KBM-7 (cell line): ENCODE measurements at regions not wholly inside any gene's neighbourhood (a gene's known extent, or its start where the extent isn't known, plus 50 kb on each side); places are given as distances from the start of the nearest gene placed in this dataset.
"Not testable (repeated sequence)": the region's sequence is repeated elsewhere in the genome, so short reads cannot be mapped to it uniquely, and the experiment has no call there.

ENCODE experiments used
- DNase-seq: peaks from one replicate; pipeline ENCODE4 v3.0.0-alpha.2; 2015
- in situ Hi-C: fragments of 300-500 bp; cut with MboI; formaldehyde crosslinking; loops from 2 replicates; pipeline ENCODE4 v1.14.3; 2020; ENCODE audit warnings: low sequenced_read_pairs, low pct_unique_long_range_greater_than_20kb, mixed read lengths

GRCh38 chr6:137323860-137324259 is 104.7 kb upstream of the IFNGR1 start:
- peak; percentile 14 for DNase-seq
- in situ Hi-C loops: loop anchor here (25.0 kb wide), 1 partner anchor 313 kb away; no protein-coding TSS in a partner anchor

DNA sequence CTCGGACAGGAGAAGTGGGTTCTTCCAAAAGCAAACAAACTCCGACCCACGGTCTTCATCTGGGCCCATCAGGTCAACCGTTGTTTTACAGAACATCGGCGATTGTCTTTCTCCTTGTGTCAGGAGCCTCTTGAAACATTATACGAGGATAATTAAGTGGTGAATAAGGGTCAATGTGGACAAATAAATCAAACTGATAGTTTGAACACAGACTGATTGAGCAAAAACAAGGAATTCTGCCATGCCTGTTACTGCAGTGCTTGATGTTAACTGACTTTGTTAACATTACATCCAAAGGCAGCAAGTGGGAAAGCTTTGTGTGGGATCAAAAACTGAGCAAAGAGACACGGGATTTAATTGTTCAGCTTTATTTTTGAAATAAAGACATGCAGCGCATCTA is 101.1 kb upstream of the IFNGR1 start:
- in situ Hi-C loops: loop anchor here (25.0 kb wide), 1 partner anchor 317 kb away; no protein-coding TSS in a partner anchor
- no peak for DNase-seq

GRCh38 chr6:137316626-137317025 is 97.4 kb upstream of the IFNGR1 start:
- no peak for DNase-seq
- in situ Hi-C loops: loop anchor here (25.0 kb wide), 1 partner anchor 321 kb away; no protein-coding TSS in a partner anchor

DNA sequence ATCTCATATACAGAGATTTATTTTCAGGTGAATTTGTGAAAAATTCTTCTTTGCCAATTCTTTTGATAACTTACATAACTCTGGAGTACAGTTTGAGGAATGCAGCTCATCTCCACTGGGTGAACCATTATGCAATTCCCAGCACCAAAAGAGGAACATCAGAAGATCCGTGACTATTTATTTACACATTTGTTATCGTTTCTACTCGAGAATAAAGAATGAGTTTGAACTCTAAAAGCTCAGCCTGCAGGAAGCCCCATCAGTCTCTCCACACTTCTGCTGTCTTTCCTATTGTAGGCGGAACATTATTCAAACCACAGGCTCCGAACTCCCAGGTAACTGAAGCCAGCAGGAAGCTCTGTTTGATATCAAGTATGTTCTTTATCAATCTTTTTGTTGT is 95.9 kb upstream of the IFNGR1 start:
- in situ Hi-C loops: loop anchor here (25.0 kb wide), 1 partner anchor 322 kb away; no protein-coding TSS in a partner anchor
- peak; percentile 25 for DNase-seq

- peak; percentile 74 for DNase-seq
- in situ Hi-C loops: loop anchor here (25.0 kb wide), 1 partner anchor 323 kb away; no protein-coding TSS in a partner anchor
Observed at GRCh38 chr6:137313928-137314855, 95.0 kb upstream of the IFNGR1 start.

DNA sequence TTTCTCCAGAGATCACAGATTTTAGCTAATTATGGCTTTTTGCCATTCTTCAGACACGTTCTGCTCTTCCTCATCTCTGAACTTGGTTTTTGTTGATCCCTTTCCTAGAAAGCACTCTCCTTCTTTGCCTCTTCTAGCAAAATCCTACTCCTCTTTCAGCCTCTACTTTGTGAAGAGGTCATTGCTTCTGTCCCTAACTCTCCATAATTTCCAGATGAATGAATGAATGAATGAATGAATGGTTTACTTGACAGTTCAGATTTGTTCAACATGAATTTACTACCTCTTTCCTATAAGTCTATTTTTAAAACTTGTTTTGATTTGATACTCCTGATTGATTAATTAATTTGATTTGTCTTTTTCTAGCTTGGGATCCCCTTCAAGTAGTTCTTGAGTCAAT is 94.0 kb upstream of the IFNGR1 start:
- DNase-seq: no peak

GRCh38 chr6:137311940-137312339 is 92.8 kb upstream of the IFNGR1 start:
- in situ Hi-C loops: loop anchor here (25.0 kb wide), 1 partner anchor 325 kb away; no protein-coding TSS in a partner anchor
- DNase-seq: no peak

More for the DNA sequence above, 94.0 kb upstream of the IFNGR1 start:
- in situ Hi-C loops: loop anchor here (25.0 kb wide), 1 partner anchor 324 kb away; no protein-coding TSS in a partner anchor

DNA sequence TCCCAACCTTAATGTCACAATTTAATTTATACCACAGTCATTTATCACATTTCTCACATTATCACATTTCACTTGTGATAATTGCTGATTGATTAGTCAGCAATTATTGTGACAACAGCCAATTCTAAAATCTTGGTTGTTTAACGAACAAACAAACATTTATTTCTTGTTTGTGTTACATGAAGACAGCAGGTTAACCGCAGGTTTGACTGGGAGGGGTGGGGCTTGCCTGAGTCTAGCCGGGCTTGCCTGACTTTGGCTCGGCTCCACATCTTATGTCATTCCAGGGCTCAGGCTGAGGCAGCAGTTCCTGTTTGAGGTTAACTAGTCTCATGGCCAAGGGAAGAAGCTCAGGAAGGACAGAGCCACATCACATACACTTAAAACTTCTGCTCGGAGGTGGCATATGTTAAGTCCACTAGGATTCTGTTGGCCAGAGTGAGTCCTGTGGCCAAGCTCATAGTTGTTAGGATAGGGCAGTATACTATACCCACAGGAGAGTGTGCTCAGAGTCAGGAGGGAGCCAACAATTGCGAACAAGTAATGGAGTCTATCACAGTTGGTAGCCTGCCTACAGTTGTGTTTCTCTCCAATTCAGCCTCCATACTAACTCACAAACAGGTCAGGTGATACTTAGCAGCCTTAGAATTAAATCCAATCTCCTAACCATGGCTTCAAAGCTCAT is 90.0 kb upstream of the IFNGR1 start:
- in situ Hi-C loops: loop anchor here (25.0 kb wide), 1 partner anchor 328 kb away; no protein-coding TSS in a partner anchor
- DNase-seq: peak; percentile 86

GRCh38 chr6:137307163-137307854 is 88.1 kb upstream of the IFNGR1 start:
- in situ Hi-C loops: loop anchor here (25.0 kb wide), 1 partner anchor 330 kb away; no protein-coding TSS in a partner anchor
- peak; percentile 96 for DNase-seq

DNA sequence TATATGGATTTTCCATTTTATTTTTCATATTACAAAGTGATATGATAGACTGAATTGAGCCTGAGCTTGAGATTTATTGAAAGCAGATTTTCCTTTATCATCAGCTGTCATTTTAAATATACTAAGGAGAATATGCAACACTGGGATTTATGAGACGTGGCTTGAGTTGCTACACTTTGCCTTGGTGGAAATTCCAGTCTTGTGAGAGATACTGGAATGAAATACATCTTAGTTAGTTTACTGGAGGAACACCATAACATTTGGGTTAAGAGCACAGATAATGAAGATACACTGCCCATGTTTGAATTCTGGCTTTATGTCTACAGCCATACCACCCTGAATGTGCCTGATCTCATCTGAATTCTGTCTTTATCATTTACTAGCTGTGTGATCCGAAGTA is 86.5 kb upstream of the IFNGR1 start:
- no peak for DNase-seq
- in situ Hi-C loops: loop anchor here (25.0 kb wide), 1 partner anchor 332 kb away; no protein-coding TSS in a partner anchor

DNA sequence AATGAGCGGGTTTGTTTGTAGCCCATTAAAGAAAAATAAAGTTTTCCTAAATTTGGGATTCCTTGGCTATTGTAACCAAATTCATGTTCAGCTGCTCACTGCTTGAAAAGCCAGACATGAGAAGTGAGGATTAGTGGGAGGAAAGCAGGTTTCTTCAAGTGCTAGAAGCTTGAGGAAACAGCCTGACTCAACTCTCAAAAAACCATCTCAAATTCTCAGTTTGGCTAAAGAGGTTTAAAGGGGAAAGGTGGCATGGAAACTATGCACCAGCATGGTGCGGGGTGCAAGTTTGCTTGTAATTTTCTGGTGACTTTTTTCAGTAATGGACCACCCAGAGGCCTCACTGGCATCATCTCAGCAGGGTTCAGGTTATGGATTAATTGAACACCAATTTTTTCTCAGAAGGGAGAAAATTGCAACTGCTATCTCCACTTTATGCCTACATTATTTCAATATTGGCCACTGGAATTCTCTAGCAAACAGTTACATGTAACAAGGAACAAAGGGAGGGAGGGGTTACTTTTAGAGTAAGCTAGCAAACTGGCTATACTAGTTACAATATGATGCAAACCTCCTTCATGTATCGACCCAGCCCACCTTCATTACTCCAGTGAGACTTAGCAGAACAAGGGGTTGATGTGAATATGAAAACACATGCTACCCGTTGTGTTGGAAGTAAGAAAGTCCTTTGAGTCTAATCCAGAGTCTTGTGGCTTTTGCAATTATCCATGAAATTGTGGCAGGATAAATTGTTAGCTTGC is 85.0 kb upstream of the IFNGR1 start:
- no peak for DNase-seq
- in situ Hi-C loops: loop anchor here (25.0 kb wide), 1 partner anchor 333 kb away; no protein-coding TSS in a partner anchor

- in situ Hi-C loops: loop anchor here (25.0 kb wide), 1 partner anchor 334 kb away; no protein-coding TSS in a partner anchor
- DNase-seq: no peak
Observed at GRCh38 chr6:137303441-137303840, 84.3 kb upstream of the IFNGR1 start.

DNA sequence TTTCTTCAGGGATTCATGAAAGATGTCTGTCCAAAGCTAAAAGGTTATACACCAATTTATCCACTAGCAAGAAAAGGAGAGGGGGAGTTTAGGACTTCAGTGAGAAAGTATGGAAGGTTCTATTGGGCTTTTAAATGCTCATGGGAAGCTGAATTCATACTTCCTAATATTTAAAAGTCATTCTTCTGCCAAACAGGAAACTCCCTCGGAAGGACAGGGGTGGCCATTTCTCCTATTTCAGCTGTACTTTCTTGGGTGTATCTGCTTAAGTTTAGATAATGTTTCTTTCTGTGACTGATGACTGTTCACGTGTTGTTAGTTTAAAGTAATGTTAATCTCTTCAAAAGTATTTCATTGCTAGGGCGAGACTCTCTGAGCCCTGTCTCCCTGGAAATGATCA is 80.5 kb upstream of the IFNGR1 start:
- DNase-seq: no peak
- in situ Hi-C loops: loop anchor here (25.0 kb wide), 1 partner anchor 338 kb away; no protein-coding TSS in a partner anchor

DNA sequence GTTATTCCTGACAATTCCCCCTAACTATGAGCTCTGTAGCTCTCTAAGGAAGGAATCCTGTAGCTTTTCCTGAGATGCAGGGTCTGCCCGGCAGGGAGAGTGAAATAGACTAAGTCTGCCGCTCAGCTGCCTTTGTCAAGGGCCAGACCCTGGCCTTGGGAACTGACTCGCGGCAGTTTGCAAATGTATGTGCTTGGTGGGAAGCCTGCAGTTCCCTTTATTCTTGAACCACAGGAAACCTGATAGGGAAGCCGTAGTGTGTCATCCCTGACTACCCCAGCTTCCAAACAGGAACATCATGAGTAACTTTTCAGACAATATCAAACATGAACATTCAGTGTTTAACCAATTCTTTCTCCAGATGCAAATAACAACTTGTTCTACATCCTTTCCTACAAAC is 78.7 kb upstream of the IFNGR1 start:
- in situ Hi-C loops: no loop called here
- DNase-seq: peak; percentile 68

DNA sequence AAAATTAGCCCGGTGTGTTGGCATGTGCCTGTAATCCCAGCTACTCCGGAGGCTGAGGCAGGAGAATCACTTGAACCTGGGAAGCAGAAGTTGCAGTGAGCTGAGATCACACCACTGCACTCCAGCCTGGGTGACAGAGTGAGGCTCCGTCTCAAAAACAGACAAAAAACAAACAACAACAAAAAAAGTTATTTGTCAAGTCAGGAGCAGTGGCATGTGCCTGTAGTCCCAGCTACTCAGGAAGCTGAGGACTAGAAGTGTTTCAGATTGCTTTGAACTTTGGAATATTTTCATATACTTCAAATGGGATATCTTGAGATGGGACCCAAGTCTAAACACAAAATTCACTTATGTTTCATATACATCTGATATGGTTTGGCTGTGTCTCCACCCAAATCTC is 73.1 kb upstream of the IFNGR1 start:
- in situ Hi-C loops, DNase-seq: not testable (repeated sequence)

- in situ Hi-C loops: no loop called here
- DNase-seq: peak; percentile 99
Observed at GRCh38 chr6:137291441-137291840, 72.3 kb upstream of the IFNGR1 start.

DNA sequence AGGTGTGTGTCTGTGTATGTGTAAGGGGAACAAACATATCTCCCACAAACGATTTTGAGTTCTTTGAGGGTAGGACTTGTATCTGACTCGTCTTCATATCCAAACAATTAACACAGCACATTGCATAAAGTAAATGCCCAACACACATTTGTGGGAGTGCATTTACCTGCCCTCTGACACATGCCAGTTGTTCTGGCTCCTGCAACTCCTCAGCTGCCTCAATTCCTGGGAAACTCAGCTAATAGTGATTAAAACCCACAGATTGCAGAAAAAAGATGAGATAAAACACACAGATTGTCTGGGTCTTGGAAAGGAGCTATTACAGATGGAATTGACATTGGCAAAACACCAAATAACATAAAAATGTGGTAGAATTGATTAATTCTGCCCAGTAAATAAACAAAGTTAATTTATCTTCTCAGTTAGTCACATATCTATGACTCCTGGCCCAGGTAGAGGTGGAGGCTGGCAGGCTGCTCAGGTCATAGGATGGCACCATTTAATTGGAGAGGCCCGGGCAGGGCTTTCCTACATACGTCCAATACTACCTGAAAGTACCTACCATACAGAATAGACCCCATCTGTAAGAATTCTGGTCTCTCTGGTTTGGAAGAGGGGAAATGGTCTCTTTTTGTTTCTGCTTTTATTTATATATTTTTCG is 71.5 kb upstream of the IFNGR1 start:
- in situ Hi-C loops: no loop called here
- no peak for DNase-seq

DNA sequence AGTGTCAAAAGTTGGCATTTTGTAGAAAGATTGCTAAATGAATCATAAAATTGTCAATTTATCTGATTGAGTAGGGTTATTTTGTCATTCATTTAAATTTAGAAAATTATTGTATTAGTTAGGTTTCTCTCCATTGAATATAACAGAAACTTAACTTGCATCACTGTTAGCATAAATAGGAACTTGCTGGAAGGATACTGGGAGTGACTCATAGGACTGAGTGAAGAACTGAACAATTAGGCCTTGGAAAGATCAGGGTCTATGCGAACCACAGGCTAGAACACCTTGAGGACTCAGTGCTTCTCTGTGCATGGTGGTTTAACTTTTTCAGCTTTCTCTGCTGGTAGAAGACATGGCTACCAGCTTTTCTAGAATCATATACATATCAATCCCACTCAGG is 67.7 kb upstream of the IFNGR1 start:
- in situ Hi-C loops: no loop called here
- no peak for DNase-seq
